Midbrain (tissue), 1 donor: ENCODE measurements at regions not wholly inside any gene's neighbourhood (a gene's known extent, or its start where the extent isn't known, plus 50 kb on each side); places are given as distances from the start of the nearest gene placed in this dataset.

ENCODE experiments used
- DNase-seq: peaks from one replicate; lab custom pipeline; 2025; lab: John Stamatoyannopoulos, UW

DNA sequence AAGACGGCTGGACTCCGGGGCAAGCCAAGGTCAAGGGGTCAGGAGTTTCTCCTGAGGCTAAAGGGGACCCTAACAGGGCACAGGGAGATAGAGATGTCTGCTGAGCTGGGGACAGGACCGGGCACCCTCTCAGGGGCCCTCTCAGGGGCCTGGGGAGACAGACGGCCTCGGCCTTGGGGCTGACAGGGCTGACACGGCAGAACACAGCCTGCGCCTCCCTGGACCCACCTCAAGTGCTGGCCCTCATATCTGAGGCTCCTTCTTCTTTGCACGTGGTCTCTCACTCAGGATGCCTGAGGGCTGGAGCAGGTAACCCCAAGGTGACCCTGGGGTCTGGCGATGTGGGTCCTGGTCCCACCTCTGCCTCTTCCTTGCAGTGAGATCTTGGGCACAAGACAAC, 186.9 kb upstream of the TNRC6C start:
- DNase-seq = no peak

DNA sequence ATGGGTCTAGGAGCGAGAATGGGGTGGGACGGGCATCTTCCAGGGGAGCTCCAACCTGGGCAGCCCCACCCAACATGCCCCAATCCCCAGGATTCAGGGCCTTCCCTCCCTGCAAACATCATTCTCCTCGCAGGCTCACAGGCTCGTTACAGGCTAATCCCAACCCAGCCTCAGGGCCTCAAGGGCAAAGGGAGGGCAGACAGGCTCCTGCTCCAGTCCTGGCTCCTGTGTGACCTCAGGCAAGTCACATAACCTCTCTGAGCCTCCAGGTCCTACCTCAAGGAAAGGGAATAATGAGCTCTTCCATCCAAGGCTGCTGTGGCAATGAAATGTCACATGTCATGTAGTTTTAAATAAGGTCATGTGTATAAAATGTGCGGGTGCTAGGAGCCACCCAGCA, 186.5 kb upstream of the TNRC6C start:
- no peak for DNase-seq

DNA sequence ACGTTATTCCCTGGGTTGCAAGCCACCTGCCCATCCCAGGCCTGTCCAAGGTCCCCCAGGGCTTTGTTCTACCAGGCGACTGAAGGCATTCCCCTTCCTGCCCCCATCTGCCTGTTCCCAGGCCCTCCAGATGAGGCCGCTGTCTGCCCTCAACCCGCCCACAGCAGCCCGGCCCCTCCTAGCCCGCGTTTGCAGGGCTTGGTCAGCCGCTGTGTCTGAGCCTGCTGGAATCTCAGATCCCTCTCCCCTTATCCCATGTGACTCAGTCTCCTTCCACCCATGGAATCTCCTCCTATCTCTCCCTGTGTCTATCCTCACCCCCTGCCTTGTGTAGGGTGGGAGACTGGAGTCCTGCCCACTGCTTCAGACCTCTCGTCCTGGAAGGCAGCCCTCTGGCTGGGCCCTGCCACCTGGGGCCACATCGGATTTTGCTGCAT, 186.0 kb upstream of the TNRC6C start:
- DNase-seq = no peak

DNA sequence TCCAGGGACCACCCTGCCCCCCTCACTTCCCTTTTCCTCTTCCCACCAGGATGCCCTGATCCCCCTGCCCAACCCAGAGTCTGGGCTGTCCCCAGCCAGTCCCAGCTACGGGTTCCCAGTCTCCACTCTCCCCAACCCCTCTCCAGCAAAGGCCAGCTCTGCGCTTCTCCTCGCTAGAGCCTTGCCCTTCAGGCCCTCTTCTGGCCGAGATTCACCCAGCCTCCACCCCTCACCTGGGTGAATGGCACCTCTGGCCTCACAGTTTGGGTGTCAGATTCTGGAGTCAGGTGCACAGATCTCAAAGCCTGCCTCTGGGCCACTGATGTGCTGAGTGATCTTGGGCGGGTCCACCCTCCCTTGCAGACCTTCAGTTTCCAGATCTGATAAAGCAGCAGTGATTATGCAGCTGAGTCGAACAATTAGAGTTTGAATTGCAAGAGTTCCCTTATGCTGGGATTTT, 185.6 kb upstream of the TNRC6C start:
- no peak for DNase-seq

DNA sequence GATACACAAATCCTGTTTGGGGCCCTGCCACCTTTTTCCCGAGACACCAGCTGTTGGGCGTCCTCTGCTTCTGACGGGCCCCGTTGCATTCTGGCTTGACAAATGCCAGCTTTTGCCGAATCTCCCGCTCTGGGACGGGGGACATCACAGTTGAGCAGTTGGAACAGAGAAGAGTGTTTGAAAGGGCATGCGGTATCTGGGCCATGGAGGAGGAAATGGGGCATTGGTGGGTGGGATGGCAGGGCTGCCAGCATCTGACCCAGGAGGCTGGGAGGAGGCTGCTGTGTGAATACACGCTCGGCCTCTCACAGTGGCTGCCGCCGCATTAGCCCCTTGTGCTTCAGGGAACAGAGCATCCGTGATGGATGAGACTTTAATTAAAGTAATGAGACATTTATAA, 184.3 kb upstream of the TNRC6C start:
- DNase-seq = no peak

DNA sequence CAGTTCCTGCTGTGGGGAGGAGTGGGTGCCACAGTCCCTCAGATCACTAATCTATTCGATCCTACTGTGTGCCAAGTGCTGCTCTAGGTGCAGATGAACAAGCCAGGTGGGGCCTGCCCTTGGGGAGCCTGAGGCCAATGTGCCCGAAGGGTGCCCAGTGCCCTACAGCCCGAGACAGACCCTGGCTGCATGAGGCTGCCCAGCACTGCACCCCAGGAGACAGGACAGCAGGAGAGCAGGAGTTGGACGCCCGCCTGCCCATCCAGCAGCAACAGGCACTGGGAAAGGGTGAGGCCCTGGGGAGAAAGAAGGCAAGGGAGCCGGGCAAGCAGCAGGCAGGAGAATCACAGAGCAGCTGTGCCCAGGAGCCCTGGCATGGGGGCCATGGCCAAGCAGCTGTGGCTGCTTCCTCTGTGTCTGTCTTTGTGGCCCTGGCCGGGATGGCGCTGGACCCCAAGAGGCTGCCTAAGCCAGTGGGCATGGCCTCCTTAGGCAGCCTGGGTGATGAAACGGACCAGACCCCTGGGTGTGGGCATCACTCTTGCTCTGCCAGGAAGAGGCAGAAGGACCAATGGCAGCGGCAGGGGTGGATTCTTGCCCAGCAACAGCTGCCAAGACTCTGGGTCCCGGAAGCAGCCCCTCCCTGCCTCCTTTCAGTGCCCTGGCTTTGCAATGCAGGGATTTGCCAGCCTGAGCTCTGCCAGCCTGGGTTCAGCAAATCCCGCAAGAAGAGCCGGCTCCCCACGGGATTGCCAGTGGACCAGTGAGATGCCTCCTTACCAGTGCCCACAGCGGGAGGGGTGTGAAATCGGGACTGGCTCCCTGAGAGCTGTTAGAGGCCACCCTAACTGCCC, 179.6 kb upstream of the TNRC6C start:
- peak; percentile 91 for DNase-seq

DNA sequence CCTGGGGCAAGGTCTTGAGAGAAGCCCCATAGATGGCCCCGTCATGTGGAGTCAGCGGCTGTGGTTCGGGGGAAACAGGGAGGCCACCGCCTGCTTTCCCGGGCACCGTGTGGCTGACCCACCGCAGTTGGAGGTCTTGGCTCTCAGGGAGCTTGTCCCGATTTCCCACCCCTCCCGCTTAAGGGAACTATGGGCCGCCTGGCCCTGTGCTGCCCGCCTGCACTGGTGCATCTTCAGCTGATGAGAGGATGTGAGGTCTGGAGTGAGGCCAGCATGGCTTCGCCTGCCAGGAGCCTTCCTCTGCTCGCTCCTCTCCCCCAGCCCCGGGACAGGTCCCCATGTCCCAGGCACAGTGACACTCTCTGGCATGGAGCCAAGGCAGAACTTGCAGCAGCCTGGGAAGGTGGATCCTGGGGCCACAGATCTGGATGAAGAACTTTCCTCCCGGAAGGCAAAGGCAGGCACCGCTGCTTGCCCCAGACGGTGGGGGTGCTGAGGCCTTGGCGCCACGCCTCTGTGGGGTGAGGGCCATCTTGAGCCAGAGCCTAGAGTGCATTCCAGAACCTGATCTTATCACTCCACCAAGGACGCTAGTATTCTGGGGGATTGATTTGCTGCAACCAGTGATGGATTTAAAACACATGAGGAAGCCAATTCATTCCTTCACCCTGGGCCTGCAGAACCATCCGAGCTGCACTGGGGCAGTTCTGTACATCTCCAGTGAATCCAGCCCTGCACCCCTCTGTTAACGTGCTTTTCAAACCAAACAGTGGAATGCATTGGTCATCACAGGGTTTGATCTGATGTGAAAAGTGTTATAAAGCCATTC, 178.6 kb upstream of the TNRC6C start:
- peak; percentile 19 for DNase-seq

DNA sequence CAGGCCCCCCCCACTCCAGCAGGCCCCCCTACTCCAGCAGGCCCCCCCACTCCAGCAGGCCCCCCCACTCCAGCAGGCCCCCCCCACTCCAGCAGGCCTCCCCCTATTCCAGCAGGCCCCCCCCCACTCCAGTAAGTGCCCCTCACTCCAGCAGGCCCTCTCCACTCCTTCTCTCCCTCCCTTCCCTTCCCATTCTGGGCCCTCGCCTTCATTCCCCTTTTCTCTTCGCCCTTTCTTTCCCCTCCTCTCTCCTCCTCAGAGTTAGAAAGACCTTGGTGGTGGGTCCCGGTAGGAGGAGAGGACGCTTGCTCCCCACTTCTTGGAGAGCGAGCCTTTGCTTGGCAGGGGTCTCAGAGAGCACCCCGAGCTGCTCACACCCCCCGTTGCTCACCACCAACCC, 177.0 kb upstream of the TNRC6C start:
- DNase-seq = no peak

DNA sequence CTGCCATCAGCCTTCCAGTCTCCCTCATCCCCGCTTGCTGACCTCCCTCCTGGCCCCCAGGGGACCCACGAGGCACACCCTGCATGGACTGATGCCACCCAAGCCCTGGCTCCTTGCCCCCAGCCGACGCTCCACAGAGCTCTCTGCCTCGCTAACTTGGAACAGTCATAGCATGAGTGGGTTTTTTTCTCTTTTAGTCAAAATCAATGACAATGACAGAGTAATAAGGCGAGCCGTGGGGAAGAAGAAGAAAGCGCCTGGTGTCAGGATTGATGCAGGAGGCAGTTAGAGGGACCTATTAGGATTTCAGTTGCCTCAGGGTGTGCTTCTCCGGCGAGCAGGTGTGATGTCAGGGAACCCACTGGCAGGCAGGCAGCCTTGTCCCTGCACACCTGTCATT, 176.3 kb upstream of the TNRC6C start:
- no peak for DNase-seq

DNA sequence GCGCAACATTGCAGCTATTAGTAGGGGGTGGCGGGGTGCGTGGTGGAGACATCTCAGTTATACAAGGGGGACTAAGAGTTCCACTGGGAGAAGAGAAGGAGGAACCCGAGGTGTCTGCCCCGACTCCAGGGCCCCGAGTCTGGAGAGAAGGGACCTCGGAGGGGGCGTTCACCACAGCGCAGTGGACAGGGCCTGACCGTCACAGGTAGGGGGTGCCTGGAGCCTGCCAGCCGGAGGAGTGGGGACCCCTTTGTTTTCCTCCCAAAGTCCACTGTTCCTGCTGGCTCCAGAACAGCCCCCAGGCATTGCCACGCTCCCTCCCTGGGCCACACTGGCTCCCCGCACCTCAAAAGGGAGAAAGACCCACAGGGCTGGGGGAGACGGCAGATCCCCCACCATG, 175.9 kb upstream of the TNRC6C start:
- DNase-seq = no peak

DNA sequence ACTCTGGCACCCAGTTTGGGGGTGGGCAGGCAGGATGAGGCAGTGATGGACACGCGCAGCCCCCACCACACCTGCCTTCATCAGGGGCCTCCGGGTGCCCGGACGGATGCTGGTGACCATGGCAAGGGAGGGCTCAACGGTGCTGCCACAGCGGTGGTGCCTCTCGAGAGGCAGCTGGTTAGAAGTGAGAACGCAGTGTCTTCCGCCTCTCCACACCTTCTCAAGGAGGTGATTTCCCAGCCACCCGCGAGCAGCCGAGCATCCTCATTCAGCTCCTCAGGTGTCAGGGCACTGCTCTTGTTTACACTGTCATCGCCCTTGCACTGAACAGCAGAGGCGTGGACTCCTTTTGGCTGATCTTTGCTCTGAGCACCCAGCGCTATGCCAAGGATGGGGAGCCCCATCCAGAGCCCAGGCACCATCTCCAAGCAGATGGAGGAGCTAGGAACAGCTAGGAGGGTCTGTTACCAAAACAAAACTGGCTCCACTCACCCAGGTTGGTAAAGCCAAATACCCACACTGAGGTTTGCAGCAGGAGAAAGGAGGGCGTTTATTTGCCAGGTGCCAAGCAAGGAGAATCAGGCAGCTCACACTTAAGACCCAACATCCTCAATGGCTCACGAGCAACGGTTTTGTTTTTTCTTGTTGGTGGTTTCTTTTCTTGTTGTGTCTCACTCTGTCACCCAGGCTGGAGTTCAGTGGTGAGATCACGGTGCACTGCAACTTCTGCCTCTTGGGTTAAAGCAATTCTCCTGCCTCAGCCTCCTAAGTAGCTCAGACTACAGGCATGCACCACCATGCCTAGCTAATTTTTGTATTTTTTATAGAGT, 174.3 kb upstream of the TNRC6C start:
- no peak for DNase-seq

DNA sequence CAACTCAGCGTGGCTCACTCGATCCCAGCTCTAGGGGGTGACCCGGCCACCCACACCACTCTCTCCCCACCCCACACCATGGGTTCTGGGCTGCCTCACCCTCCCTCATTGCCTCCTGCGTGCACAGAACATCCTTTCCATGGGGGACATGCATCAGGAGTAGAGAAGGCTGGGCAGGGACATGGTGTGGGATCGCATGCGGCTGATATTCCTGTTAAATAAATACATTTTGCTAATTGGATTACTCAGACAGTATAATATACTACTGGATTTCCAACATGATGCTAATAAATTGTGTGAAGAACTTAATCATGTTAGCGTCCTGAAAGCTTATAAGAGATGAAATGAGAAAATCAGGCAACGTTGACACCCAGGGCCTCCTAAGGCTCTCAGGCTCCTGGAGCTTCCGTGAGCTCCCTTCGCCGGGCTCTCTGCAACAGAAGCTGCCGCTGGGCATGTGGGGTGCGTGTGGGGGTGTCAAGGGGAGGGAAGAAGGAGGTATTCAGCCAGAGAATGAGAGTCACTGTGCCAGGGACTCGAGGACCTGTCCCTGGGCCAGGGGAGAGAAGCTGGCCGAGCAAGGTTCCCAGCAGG, 173.1 kb upstream of the TNRC6C start:
- no peak for DNase-seq

DNA sequence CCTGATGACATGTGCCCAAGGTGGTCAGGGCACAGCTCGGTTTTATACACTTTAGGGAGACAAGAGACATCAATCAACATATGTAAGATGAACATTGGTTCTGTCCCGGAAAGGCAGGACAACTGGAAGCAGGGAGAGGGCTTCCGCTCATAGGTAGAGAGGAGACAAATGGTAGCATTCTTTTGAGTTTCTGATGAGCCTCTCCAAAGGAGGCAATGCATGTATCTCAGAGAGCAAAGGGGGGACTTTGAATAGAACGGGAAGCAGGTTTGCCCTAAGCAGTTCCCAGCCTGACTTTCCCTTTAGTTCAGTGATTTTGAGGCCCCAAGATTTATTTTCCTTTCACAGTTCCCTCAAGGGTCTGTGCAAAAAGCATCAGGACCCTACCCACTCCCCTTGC, 172.4 kb upstream of the TNRC6C start:
- no peak for DNase-seq

DNA sequence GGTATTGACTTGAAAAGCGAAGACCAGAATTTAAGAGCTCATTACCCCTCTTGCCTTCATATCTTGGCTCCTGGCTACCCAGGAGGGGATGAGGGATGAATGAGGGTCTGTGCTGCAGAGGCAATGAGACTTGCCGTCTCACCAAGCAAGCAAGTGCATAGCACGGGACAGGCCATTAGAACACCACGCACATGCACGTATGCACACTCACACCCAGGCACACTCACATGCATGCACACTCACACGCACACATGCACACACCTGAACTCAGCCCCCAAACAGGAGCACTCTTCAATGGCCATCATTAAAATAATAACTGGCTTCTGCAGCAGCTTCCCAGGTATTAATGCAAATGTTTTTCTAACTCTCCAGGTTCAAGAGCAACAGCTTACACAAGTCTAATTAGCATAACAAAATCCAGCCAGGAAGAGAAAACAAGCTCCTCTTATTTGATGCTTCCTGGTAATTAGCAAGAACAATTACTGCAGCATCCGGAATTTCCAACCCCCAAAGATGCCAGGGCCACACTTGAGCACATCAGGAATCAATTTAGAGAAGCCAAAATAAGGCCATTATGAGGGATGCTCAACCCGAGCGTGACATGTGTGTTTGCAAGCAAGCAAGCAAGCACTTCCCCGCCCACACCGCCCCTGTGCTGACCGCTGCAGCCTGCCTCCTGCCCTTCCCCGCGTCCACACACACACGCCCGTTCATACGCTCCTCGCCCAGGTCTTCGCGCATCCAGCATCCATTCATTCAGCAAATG, 171.6 kb upstream of the TNRC6C start:
- DNase-seq = no peak

DNA sequence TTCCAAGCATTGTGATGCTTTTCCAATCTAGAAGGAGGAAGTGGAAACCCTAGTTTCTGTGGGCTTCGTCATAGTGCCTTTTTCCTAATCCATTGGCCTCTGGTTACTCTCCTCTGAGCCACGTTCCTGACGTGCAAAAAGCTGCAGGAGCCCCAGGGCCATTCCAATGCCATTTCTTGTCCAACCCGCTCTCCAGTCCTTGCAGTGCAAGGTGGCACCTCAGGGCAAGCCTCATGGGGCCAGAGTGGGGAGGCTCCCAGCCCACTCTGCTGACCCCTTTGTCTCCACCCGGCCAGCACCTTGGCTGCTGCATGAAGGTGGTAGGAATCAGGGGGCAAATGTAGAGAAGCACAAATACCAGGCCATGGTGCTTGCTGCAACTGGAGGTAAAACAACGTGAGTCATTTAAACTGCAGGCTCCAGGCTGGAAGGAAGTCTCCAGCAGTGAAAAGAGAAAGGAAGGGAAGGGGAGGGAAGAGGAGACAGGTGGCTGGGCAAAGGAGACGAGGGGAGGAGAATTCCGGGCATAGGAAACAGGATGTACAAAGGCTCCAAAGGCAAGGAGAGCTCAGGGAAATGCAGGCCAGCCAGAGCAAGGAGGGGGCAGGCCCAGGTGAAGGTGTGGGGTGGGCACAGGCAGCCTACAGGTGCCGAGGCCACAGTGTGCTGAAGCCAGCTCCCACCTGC, 168.2 kb upstream of the TNRC6C start:
- DNase-seq = no peak

DNA sequence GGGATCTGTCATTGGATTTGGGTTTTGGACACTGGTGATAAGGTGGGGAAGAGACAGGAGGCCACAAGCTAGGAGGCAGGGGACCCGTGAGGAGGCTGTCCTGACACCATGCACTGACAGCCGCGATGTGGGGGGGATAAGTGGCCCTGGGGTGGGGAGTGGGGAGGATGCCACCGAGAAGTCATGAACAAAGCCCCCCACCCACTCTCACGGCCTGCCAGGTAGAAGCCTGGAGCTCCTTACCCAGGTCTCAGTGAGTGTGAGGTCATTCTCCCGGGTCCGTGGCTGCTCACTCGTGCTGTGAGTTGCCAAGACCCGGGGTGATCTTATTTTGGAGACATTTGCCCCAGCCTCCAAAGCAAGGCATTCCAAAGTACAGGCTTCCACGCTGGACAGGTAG, 165.9 kb upstream of the TNRC6C start:
- DNase-seq = no peak

DNA sequence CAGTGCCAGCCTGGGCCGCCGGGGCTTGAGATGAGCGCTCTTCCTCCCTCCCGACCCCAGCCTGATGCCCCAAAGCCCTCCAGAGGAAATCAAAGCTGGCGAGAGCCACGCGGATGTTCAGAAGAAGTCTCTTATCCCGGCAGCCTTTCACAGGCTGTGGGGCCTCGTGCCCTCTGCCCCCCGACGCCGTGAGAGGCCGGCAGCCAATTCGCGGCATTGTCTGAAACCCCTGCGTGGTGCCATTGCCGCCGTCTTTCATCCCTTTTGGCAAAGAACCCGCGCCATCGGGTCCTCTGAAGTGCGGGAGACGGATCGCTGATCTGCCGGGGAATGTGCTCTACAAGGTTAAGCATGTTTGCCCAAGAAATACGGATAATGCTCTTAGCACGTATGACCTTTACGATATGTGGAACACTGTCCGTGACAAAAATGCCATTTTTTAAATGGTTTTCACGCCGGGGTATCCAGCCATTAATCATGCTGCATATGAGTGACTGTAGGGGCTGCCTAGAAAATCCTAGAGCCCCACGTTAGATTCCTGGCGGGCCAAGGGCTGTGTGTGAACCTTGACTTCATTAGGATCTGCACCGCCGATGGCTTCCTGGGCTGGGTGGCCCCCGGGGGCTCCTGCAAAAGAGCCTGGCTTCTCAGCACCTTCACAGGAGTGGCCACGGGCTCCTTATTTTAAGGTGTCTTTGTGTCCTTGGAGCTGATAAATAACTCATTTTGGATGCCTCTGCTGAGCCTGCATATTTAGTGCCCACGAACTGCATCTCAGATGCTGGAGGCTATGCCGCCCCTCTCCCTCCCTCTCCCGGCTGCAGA, 165.1 kb upstream of the TNRC6C start:
- DNase-seq = no peak

DNA sequence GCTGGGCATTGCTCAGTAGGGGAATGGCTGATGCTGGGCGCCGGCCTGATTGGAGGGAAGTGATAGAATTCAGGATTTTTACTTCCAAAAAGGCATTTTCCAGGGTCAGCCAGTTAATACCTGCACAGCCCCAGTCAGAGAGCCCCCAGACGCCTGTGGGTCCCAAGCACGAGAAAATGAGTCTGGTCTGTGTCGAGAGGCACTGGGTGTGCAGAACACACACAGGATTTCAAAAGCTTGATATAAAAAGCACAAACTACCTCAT, 164.6 kb upstream of the TNRC6C start:
- no peak for DNase-seq

DNA sequence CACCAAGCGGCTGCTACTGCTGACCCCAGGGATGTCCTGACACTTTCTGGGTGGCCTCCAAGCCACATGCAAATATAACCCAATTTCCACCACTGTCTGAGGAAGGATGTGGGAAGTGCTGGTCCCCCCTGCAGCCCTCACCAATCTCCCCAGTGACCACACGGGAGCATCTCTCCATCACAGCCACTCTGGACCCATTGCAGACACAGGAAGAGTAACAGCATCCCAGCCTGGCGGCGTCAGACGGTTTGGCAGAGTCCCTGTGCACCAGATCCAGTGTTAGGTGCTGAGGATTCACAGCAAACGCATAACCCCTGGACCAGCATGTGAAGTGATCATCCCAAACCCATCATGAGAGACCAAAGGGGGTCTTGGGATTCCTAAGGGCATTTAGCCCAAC, 163.7 kb upstream of the TNRC6C start:
- DNase-seq = no peak

DNA sequence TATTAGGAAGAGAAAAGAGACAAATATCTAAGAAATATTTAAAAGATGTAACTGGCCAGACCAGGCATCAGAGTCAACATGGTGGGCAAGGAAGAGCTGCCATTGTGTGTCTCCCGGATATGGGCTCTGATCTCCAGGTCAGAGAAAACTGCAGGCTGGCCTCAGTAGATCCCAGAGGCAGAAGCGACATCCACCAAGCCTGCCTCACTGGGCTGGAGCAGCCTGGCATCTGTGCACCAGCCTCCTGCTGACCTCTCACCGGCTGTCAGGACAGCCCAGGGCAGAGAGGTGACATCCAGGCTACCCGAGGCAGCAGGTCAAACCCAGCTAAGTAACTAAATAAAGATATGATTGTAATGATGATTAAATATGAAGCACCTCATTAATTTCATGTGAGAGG, 162.8 kb upstream of the TNRC6C start:
- no peak for DNase-seq
